ENCODE measurements at regions not wholly inside any gene's neighbourhood (a gene's known extent, or its start where the extent isn't known, plus 50 kb on each side); places are given as distances from the start of the nearest gene placed in this dataset.
A peak's percentile ranks its signal among the peaks of the same experiment; 100 is the strongest.

- Histone ChIP-seq H3K4me3 (ENCODE audit: low read depth, low read length, poor library complexity, severe bottlenecking) (no peak overlapping the region), H3K4me1 (ENCODE audit: insufficient read depth, low read length, poor library complexity, severe bottlenecking) (no peaks in the 10 kb centered on the region), H3K36me3 (ENCODE audit: insufficient read depth, low read length, poor library complexity, severe bottlenecking) (no peaks in the 10 kb centered on the region), H3K27ac (ENCODE audit: low read depth, low read length, poor library complexity, severe bottlenecking) (no peak overlapping the region), H3K27me3 (replicated peaks; ENCODE audit: insufficient read depth, low read depth, low read length, poor library complexity) (no peaks in the 10 kb centered on the region), H3K9me3 (ENCODE audit: low read depth, low read length, poor library complexity, severe bottlenecking) (no peaks in the 10 kb centered on the region)
- no peak for DNase-seq (ENCODE audit: low spot score)
- BruUV-seq (replicated peaks) = no TSS peak
- POLR2A ChIA-PET (ENCODE audit: low non-redundant PET) = no interaction called here
- intact Hi-C loops (cut with micrococcal nuclease; ENCODE audit: unreplicated experiment) = no loop called here
- no peak for TF ChIP-seq EZH2 (IDR thresholded peaks at IDR 0.05; ENCODE audit: borderline replicate concordance, low read depth, low read length, poor library complexity, severe bottlenecking)
- no peak for TF ChIP-seq CTCF (conservative IDR thresholded peaks at IDR 0.05; ENCODE audit: low read depth, low read length)
- CTCF ChIA-PET = no interaction called here
These were observed 759.1 kb downstream of the PRELID2 start for GRCh38 chr5:145076040-145076439.

GRCh38 chr5:145072889-145073288 lies 762.3 kb downstream of the PRELID2 start:
- no peak overlapping the region for H3K4me3 ChIP-seq (ENCODE audit: low read depth, low read length, poor library complexity, severe bottlenecking)
- TF ChIP-seq CTCF (conservative IDR thresholded peaks at IDR 0.05; ENCODE audit: low read depth, low read length) (no peak), EZH2 (IDR thresholded peaks at IDR 0.05; ENCODE audit: borderline replicate concordance, low read depth, low read length, poor library complexity, severe bottlenecking) (no peak)
- ChIA-PET CTCF (no interaction called here), POLR2A (ENCODE audit: low non-redundant PET) (interaction anchor here (0.7 kb wide), 1 partner anchor 62 kb away, joined by 3 read pairs; no protein-coding TSS in a partner anchor)
- BruUV-seq (replicated peaks) = no TSS peak
- H3K27me3 ChIP-seq (replicated peaks; ENCODE audit: insufficient read depth, low read depth, low read length, poor library complexity) = no peaks in the 10 kb centered on the region
- no peak overlapping the region for H3K27ac ChIP-seq (ENCODE audit: low read depth, low read length, poor library complexity, severe bottlenecking)
- DNase-seq (ENCODE audit: low spot score) = peak; percentile 32
- intact Hi-C loops (cut with micrococcal nuclease; ENCODE audit: unreplicated experiment) = no loop called here
- no peaks in the 10 kb centered on the region for H3K36me3 ChIP-seq (ENCODE audit: insufficient read depth, low read length, poor library complexity, severe bottlenecking)
- no peaks in the 10 kb centered on the region for H3K9me3 ChIP-seq (ENCODE audit: low read depth, low read length, poor library complexity, severe bottlenecking)
- no peaks in the 10 kb centered on the region for H3K4me1 ChIP-seq (ENCODE audit: insufficient read depth, low read length, poor library complexity, severe bottlenecking)

GRCh38 chr5:145068721-145069120 lies 766.4 kb downstream of the PRELID2 start:
- POLR2A ChIA-PET (ENCODE audit: low non-redundant PET) = no interaction called here
- DNase-seq (ENCODE audit: low spot score) = no peak
- intact Hi-C loops (cut with micrococcal nuclease; ENCODE audit: unreplicated experiment) = no loop called here
- Histone ChIP-seq H3K27ac (ENCODE audit: low read depth, low read length, poor library complexity, severe bottlenecking) (no peak overlapping the region), H3K36me3 (ENCODE audit: insufficient read depth, low read length, poor library complexity, severe bottlenecking) (no peaks in the 10 kb centered on the region), H3K27me3 (replicated peaks; ENCODE audit: insufficient read depth, low read depth, low read length, poor library complexity) (no peaks in the 10 kb centered on the region), H3K9me3 (ENCODE audit: low read depth, low read length, poor library complexity, severe bottlenecking) (no peaks in the 10 kb centered on the region), H3K4me3 (ENCODE audit: low read depth, low read length, poor library complexity, severe bottlenecking) (no peak overlapping the region), H3K4me1 (ENCODE audit: insufficient read depth, low read length, poor library complexity, severe bottlenecking) (no peaks in the 10 kb centered on the region)
- TF ChIP-seq CTCF (conservative IDR thresholded peaks at IDR 0.05; ENCODE audit: low read depth, low read length) (no peak), EZH2 (IDR thresholded peaks at IDR 0.05; ENCODE audit: borderline replicate concordance, low read depth, low read length, poor library complexity, severe bottlenecking) (no peak)
- no TSS peak for BruUV-seq (replicated peaks)
- CTCF ChIA-PET = no interaction called here

Measured in A673 (cell line).